Fibroblast of villous mesenchyme (primary cell): ENCODE measurements at regions not wholly inside any gene's neighbourhood (a gene's known extent, or its start where the extent isn't known, plus 50 kb on each side); places are given as distances from the start of the nearest gene placed in this dataset.
"Not testable (repeated sequence)": the region's sequence is repeated elsewhere in the genome, so short reads cannot be mapped to it uniquely, and the experiment has no call there.

Experiments used
- DNase-seq: peaks from one replicate; pipeline ENCODE4 v3.0.0-alpha.2; 2010; ENCODE audit warnings: low read depth
- H3K4me3 ChIP-seq: 2 replicates; pipeline ENCODE4 v1.5.1; 2011; ENCODE audit warnings: low read depth, mild to moderate bottlenecking, low read length
- CTCF ChIP-seq: IDR thresholded peaks from 2 replicates; pipeline ENCODE4 v1.5.1; 2012; ENCODE audit warnings: low read depth, mild to moderate bottlenecking, low read length; ENCODE audit not compliant: insufficient read depth

- H3K4me3 ChIP-seq = no peak overlapping the region
- DNase-seq = no peak
- TF ChIP-seq CTCF = no peak
These were observed 374.6 kb downstream of the PTH2R start for GRCh38 chr2:208781166-208781565.

DNA sequence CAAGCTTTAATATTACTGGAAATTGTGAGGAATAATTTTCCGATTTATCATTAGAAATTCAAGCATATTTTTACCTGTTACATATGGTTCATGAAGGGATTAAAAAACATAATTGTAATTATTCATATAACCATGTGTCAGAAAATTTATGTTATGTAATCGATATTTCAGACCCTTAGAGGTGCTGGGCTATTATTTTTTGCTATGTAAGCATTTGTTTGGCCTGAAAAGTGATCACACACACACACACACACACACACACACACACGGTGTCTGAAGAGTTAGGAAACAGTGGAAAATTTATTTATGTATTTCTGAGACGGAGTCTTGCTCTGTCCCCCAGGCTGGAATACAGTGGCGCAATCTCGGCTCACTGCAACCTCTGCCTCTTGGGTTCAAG lies 375.5 kb downstream of the PTH2R start:
- H3K4me3 ChIP-seq = no peak overlapping the region
- TF ChIP-seq CTCF = no peak
- DNase-seq = no peak

GRCh38 chr2:208783184-208783583 lies 376.6 kb downstream of the PTH2R start:
- DNase-seq = no peak
- TF ChIP-seq CTCF = no peak
- H3K4me3 ChIP-seq = no peak overlapping the region

GRCh38 chr2:208784774-208785173 lies 378.2 kb downstream of the PTH2R start:
- H3K4me3 ChIP-seq, DNase-seq: not testable (repeated sequence)

- no peak overlapping the region for H3K4me3 ChIP-seq
- no peak for DNase-seq
- no peak for TF ChIP-seq CTCF
These were observed 384.7 kb downstream of the PTH2R start for GRCh38 chr2:208791257-208791656.

- no peak overlapping the region for H3K4me3 ChIP-seq
- no peak for DNase-seq
- TF ChIP-seq CTCF = no peak
These were observed 386.2 kb downstream of the PTH2R start for GRCh38 chr2:208792766-208793165.

DNA sequence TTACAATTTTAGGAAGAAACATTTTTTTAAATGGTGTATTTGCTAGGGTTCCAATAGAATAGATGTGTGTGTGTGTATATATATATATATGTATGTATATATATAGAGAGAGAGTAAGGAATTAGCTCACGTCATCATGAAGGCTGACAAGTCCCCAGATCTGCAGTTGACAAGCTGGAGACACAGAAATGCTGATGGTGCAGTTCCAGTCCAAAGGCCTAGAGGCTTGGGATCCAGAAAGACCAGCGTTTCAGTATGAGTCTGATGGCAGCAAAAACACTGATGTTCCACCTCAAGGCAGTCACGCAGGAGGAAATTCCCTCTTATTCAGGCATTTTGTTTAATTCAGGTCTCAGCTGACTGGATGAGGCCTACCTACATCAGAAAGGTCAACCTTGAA lies 386.8 kb downstream of the PTH2R start:
- DNase-seq = no peak
- no peak for TF ChIP-seq CTCF
- no peak overlapping the region for H3K4me3 ChIP-seq
